K562 (cell line): ENCODE measurements at regions not wholly inside any gene's neighbourhood (a gene's known extent, or its start where the extent isn't known, plus 50 kb on each side); places are given as distances from the start of the nearest gene placed in this dataset.

Source experiments
- ATAC-seq: fragments of 200-7000 bp; cut with Tn5 transposase; 3 replicates; pipeline ENCODE4 v1.9.1; 2020; ENCODE audit warnings: moderate library complexity
- BruUV-seq: library from RNA; stranded (reverse); fragments of 400-500 nt; replicated peaks from 2 replicates; lab custom pipeline; 2021; lab: Mats Ljungman, UMichigan
- CTCF ChIA-PET: fragments of 300-600 bp; formaldehyde crosslinking; extraction: SDS; loops from one replicate; lab custom pipeline; 2021; ENCODE audit warnings: low intra/inter-chr PET ratio; lab: Yijun Ruan, JAX
- POLR2A ChIA-PET: fragments of 300-600, 350-650 bp; sonication (Branson Sonifier 250); formaldehyde crosslinking; extraction: SDS; loops from one replicate; lab custom pipeline; 2021; ENCODE audit warnings: antibody characterized with exemption, inconsistent platforms; lab: Yijun Ruan, JAX
- DNase-seq, 4 experiments: peaks; one replicate each; pipeline versions ENCODE4 v3.0.0 to v3.0.0-alpha.2; 2011 to 2018; ENCODE audit warnings: low spot score in 3 of 4, mixed read lengths in 3 of 4; ENCODE audit errors: extremely low read depth in 1 of 4
- FAIRE-seq: peaks from 2 replicates; lab custom pipeline; 2011; peaks lifted over from hg19 to GRCh38; lab: Jason Lieb, UNC
- H2AFZ ChIP-seq: 2 replicates; pipeline ENCODE4 v1.6.0; 2011; ENCODE audit warnings: low read depth, low read length, control low read depth, inconsistent platforms
- H3K27ac ChIP-seq: fragments of 200-600 bp; 3 replicates; pipeline ENCODE4 v1.8.0; 2011; ENCODE audit warnings: low read depth, mild to moderate bottlenecking, control low read depth, inconsistent platforms, low read length, moderate library complexity, mixed read lengths; ENCODE audit errors: extremely low read depth
- H3K27me3 ChIP-seq, 2 experiments: fragments of 300-600 bp in 1 of 2; 2 replicates in 1 of 2; 3 replicates in 1 of 2; pipeline versions ENCODE4 v1.6.0 to v1.8.0; 2011; ENCODE audit warnings: inconsistent platforms in 2 of 2, low read length in 2 of 2, mild to moderate bottlenecking in 1 of 2, mixed read lengths in 1 of 2, moderate library complexity in 1 of 2; ENCODE audit not compliant: control insufficient read depth in 2 of 2, insufficient read depth in 2 of 2
- H3K36me3 ChIP-seq: fragments of 300-600 bp; 3 replicates; pipeline ENCODE4 v1.8.0; 2011; ENCODE audit warnings: mild to moderate bottlenecking, low read length, inconsistent platforms; ENCODE audit not compliant: control insufficient read depth, insufficient read depth
- H3K4me1 ChIP-seq, 2 experiments: fragments of 200-600 bp in 1 of 2; replicated peaks in 1 of 2; 2 replicates in 1 of 2; 3 replicates in 1 of 2; pipeline versions ENCODE4 v1.5.1 to v1.8.0; 2011; ENCODE audit warnings: inconsistent platforms in 2 of 2, low read length in 2 of 2, mild to moderate bottlenecking in 1 of 2, mixed read lengths in 1 of 2, moderate library complexity in 1 of 2; ENCODE audit not compliant: control insufficient read depth in 2 of 2, insufficient read depth in 2 of 2
- H3K4me2 ChIP-seq: 2 replicates; pipeline ENCODE4 v1.6.1; 2011; ENCODE audit warnings: low read length, control low read depth, inconsistent platforms, mixed read lengths; ENCODE audit not compliant: insufficient read depth
- H3K4me3 ChIP-seq: fragments of 200-600 bp; sonication (generic), shearing (Covaris generic); 2 replicates; pipeline ENCODE4 v1.5.1; 2016; ENCODE audit warnings: control low read depth, inconsistent platforms
- H3K79me2 ChIP-seq: fragments of 200-600 bp; 3 replicates; pipeline ENCODE4 v1.8.0; 2011; ENCODE audit warnings: low read length, inconsistent platforms; ENCODE audit not compliant: control insufficient read depth, insufficient read depth
- H3K9ac ChIP-seq, 2 experiments: 2 replicates each; pipeline versions ENCODE4 v1.6.0 to v1.6.1; 2011; ENCODE audit warnings: low read depth in 2 of 2, low read length in 2 of 2, control low read depth in 1 of 2, inconsistent platforms in 1 of 2, mild to moderate bottlenecking in 1 of 2, mixed read lengths in 1 of 2; ENCODE audit not compliant: insufficient read depth in 1 of 2
- H3K9me1 ChIP-seq: one replicate; pipeline ENCODE4 v1.6.0; 2011; ENCODE audit warnings: inconsistent platforms, mild to moderate bottlenecking, low read length, moderate library complexity; ENCODE audit not compliant: control insufficient read depth, insufficient read depth
- H3K9me3 ChIP-seq: replicated peaks from 2 replicates; pipeline ENCODE4 v1.5.1; 2011; ENCODE audit warnings: low read depth, low read length, inconsistent platforms; ENCODE audit not compliant: control insufficient read depth, insufficient read depth
- H4K20me1 ChIP-seq: replicated peaks from 2 replicates; pipeline ENCODE4 v1.6.1; 2011; ENCODE audit warnings: low read length, inconsistent platforms, mixed read lengths; ENCODE audit not compliant: control insufficient read depth, insufficient read depth
- ARID2 ChIP-seq: fragments of 450-650 bp; IDR thresholded peaks from 2 replicates; pipeline ENCODE4 v1.6.1; 2017; ENCODE audit warnings: antibody characterized with exemption, mild to moderate bottlenecking
- E2F3 ChIP-seq: fragments of 250-450 bp; sonication (Bioruptor Pico); IDR thresholded peaks from 2 replicates; pipeline ENCODE4 v1.4.0; 2020; ENCODE audit warnings: mild to moderate bottlenecking
- GMEB1 ChIP-seq: fragments of 250-450 bp; sonication (Bioruptor Pico); IDR thresholded peaks from 2 replicates; pipeline ENCODE4 v1.4.0; 2020; ENCODE audit warnings: mild to moderate bottlenecking
- GTF2A2 ChIP-seq: IDR thresholded peaks from 2 replicates; pipeline ENCODE4 v1.6.1; 2016; ENCODE audit warnings: mild to moderate bottlenecking, missing genetic modification characterization, missing compliant biosample characterization
- HIVEP1 ChIP-seq: fragments of 250-450 bp; sonication (Bioruptor Pico); IDR thresholded peaks from 2 replicates; pipeline ENCODE4 v1.4.0; 2020; ENCODE audit warnings: mild to moderate bottlenecking
- ILK ChIP-seq: fragments of 450-650 bp; IDR thresholded peaks from 2 replicates; pipeline ENCODE4 v1.6.1; 2016; ENCODE audit warnings: missing genetic modification characterization, low read depth, mild to moderate bottlenecking, missing compliant biosample characterization, moderate library complexity, borderline replicate concordance
- PHF20 ChIP-seq: fragments of 450-650 bp; IDR thresholded peaks from 2 replicates; pipeline ENCODE4 v1.6.1; 2018; ENCODE audit not compliant: partially characterized antibody
- POLR2G ChIP-seq: fragments of 200-400 bp; formaldehyde crosslinking; IDR thresholded peaks from 2 replicates; pipeline ENCODE4 v1.6.1; 2017; ENCODE audit warnings: low read depth, mild to moderate bottlenecking, antibody characterized with exemption, low read length, moderate library complexity
- RAD51 ChIP-seq: fragments of 450-650 bp; IDR thresholded peaks from 2 replicates; pipeline ENCODE4 v1.7.1; 2016; ENCODE audit warnings: low read depth, mild to moderate bottlenecking, borderline replicate concordance
- SMAD3 ChIP-seq: fragments of 450-650 bp; formaldehyde crosslinking; conservative IDR thresholded peaks from 2 replicates; pipeline ENCODE4 v1.4.0; 2020; ENCODE audit warnings: mild to moderate bottlenecking
- TARDBP ChIP-seq: fragments of 450-650 bp; IDR thresholded peaks from 2 replicates; pipeline ENCODE4 v1.6.1; 2016
- ZBED1 ChIP-seq: IDR thresholded peaks from 2 replicates; pipeline ENCODE4 v1.6.1; 2014
- ZBTB1 ChIP-seq: sonication (generic); formaldehyde crosslinking; IDR thresholded peaks from 2 replicates; pipeline ENCODE4 v1.8.1; 2023; ENCODE audit warnings: missing genetic modification reagents, low read depth, mild to moderate bottlenecking, borderline replicate concordance
- ZNF444 ChIP-seq: fragments of 250-450 bp; sonication (Bioruptor Pico); IDR thresholded peaks from 2 replicates; pipeline ENCODE4 v1.4.0; 2020; ENCODE audit warnings: mild to moderate bottlenecking, moderate library complexity
- ZNF561 ChIP-seq: fragments of 450-650 bp; formaldehyde crosslinking; conservative IDR thresholded peaks from 2 replicates; pipeline ENCODE4 v1.4.0; 2020; ENCODE audit warnings: mild to moderate bottlenecking, moderate library complexity
- ZNF830 ChIP-seq: fragments of 250-450 bp; sonication (Bioruptor Pico); IDR thresholded peaks from 2 replicates; pipeline ENCODE4 v1.5.0; 2021; ENCODE audit warnings: mild to moderate bottlenecking
- WGBS: fragments of 100-300 bp; shearing (Covaris generic); methylation state at CpG from one replicate; pipeline ENCODE4 v1.1.6; 2016; ENCODE audit warnings: low coverage, mixed read lengths; ENCODE audit not compliant: insufficient coverage; ENCODE audit errors: missing lambda C conversion rate; 5-methylcytosine and 5-hydroxymethylcytosine counted together
- in situ Hi-C: fragments of 300-500 bp; cut with MboI; formaldehyde crosslinking; loops from 4 replicates; pipeline ENCODE4 v1.15.0; 2018; ENCODE audit warnings: inconsistent platforms, mixed read lengths
- intact Hi-C: fragments of 100-400 bp; cut with micrococcal nuclease; formaldehyde crosslinking; loops from 2 replicates; pipeline ENCODE4 v1.14.2; 2022
- TF ChIP-seq, protein P1 (sequence below): fragments of 450-650 bp; formaldehyde crosslinking; IDR thresholded peaks from 2 replicates; pipeline ENCODE4 v1.4.0; 2020; ENCODE audit warnings: mild to moderate bottlenecking, moderate library complexity
- TF ChIP-seq, protein P2 (sequence below): sonication (generic); formaldehyde crosslinking; IDR thresholded peaks from 2 replicates; pipeline ENCODE4 v1.8.0; 2022; ENCODE audit warnings: mild to moderate bottlenecking, missing genetic modification reagents

- intact Hi-C loops: no loop called here
- H3K9me1 ChIP-seq: no peaks in the 10 kb centered on the region
- H3K4me3 ChIP-seq: no peak overlapping the region
- H3K9ac ChIP-seq: no peak overlapping the region
- POLR2A ChIA-PET: no interaction called here
- in situ Hi-C loops: no loop called here
- no peak for FAIRE-seq
- no peak for ATAC-seq
- peaks cover 4 to 10% of the 10 kb centered on the region in 2 experiments; a peak in 2 of 5 replicates for H3K4me1 ChIP-seq
- no peaks in the 10 kb centered on the region for H3K79me2 ChIP-seq
- CTCF ChIA-PET: no interaction called here
- no peaks in the 10 kb centered on the region for H4K20me1 ChIP-seq
- TF ChIP-seq TARDBP: no peak
- no peak for TF ChIP-seq ZNF444 (CRISPR knock-in tag)
- no peak for TF ChIP-seq RAD51
- TF ChIP-seq, protein P1, sequence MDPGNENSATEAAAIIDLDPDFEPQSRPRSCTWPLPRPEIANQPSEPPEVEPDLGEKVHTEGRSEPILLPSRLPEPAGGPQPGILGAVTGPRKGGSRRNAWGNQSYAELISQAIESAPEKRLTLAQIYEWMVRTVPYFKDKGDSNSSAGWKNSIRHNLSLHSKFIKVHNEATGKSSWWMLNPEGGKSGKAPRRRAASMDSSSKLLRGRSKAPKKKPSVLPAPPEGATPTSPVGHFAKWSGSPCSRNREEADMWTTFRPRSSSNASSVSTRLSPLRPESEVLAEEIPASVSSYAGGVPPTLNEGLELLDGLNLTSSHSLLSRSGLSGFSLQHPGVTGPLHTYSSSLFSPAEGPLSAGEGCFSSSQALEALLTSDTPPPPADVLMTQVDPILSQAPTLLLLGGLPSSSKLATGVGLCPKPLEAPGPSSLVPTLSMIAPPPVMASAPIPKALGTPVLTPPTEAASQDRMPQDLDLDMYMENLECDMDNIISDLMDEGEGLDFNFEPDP (CRISPR knock-in tag): no peak
- no peak for TF ChIP-seq SMAD3 (CRISPR knock-in tag)
- TF ChIP-seq GMEB1 (CRISPR knock-in tag): no peak
- no peak for TF ChIP-seq ZNF830 (CRISPR knock-in tag)
- no peak for TF ChIP-seq PHF20
- no peak for TF ChIP-seq ZNF561 (CRISPR knock-in tag)
- TF ChIP-seq E2F3 (CRISPR knock-in tag): no peak
- TF ChIP-seq, protein P2, sequence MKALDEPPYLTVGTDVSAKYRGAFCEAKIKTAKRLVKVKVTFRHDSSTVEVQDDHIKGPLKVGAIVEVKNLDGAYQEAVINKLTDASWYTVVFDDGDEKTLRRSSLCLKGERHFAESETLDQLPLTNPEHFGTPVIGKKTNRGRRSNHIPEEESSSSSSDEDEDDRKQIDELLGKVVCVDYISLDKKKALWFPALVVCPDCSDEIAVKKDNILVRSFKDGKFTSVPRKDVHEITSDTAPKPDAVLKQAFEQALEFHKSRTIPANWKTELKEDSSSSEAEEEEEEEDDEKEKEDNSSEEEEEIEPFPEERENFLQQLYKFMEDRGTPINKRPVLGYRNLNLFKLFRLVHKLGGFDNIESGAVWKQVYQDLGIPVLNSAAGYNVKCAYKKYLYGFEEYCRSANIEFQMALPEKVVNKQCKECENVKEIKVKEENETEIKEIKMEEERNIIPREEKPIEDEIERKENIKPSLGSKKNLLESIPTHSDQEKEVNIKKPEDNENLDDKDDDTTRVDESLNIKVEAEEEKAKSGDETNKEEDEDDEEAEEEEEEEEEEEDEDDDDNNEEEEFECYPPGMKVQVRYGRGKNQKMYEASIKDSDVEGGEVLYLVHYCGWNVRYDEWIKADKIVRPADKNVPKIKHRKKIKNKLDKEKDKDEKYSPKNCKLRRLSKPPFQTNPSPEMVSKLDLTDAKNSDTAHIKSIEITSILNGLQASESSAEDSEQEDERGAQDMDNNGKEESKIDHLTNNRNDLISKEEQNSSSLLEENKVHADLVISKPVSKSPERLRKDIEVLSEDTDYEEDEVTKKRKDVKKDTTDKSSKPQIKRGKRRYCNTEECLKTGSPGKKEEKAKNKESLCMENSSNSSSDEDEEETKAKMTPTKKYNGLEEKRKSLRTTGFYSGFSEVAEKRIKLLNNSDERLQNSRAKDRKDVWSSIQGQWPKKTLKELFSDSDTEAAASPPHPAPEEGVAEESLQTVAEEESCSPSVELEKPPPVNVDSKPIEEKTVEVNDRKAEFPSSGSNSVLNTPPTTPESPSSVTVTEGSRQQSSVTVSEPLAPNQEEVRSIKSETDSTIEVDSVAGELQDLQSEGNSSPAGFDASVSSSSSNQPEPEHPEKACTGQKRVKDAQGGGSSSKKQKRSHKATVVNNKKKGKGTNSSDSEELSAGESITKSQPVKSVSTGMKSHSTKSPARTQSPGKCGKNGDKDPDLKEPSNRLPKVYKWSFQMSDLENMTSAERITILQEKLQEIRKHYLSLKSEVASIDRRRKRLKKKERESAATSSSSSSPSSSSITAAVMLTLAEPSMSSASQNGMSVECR (CRISPR knock-in tag): no peak
- no peak for TF ChIP-seq ZBTB1 (CRISPR knock-in tag)
- TF ChIP-seq HIVEP1 (CRISPR knock-in tag): no peak
- TF ChIP-seq ILK (tag): no peak
- no peak for TF ChIP-seq POLR2G
- TF ChIP-seq ARID2: no peak
- no peak for TF ChIP-seq ZBED1
- TF ChIP-seq GTF2A2 (tag): no peak
- no peaks in the 10 kb centered on the region for H3K36me3 ChIP-seq
- H3K27ac ChIP-seq: no peak overlapping the region
- H2AFZ ChIP-seq: no peak overlapping the region
- BruUV-seq: no TSS peak
- peaks cover 31 to 60% of the 10 kb centered on the region in 2 experiments for H3K27me3 ChIP-seq
- DNase-seq: no peak
- H3K4me2 ChIP-seq: no peak overlapping the region
- no peaks in the 10 kb centered on the region for H3K9me3 ChIP-seq
- 6% methylated on average over 1 of the region's 1 CpG for WGBS
Measured at GRCh38 chr12:113573148-113573547, 101.5 kb upstream of the LHX5 start.
